ENCODE measurements at regions not wholly inside any gene's neighbourhood (a gene's known extent, or its start where the extent isn't known, plus 50 kb on each side); places are given as distances from the start of the nearest gene placed in this dataset.

GRCh38 chr5:86461169-86461956 is 156.4 kb upstream of the COX7C start:
- TF ChIP-seq CREB1 (IDR thresholded peaks at IDR 0.05; ENCODE audit: low read depth) (no peak), TCF12 (IDR thresholded peaks at IDR 0.05; ENCODE audit: low read depth) (no peak), EP300 (IDR thresholded peaks at IDR 0.05; ENCODE audit: borderline replicate concordance) (peak; percentile 42; the same call in 1 of the 2 replicates), REST (IDR thresholded peaks at IDR 0.05; ENCODE audit: low read depth) (no peak), USF1 (IDR thresholded peaks at IDR 0.05) (no peak), MAX (IDR thresholded peaks at IDR 0.05) (0 out of 2 replicates have a peak, but pooled peaks have one; percentile 15), NFIC (IDR thresholded peaks at IDR 0.05) (peak; percentile 78), ZBTB7A (IDR thresholded peaks at IDR 0.05; ENCODE audit: low read depth) (no peak), YY1 (IDR thresholded peaks at IDR 0.05; ENCODE audit: low read depth) (0 out of 2 replicates have a peak, but pooled peaks have one; percentile 13), FOXM1 (IDR thresholded peaks at IDR 0.05; ENCODE audit: borderline replicate concordance, low read depth) (0 out of 2 replicates have a peak, but pooled peaks have one; percentile 15), TAF1 (IDR thresholded peaks at IDR 0.05; ENCODE audit: low read depth) (no peak), EGR1 (IDR thresholded peaks at IDR 0.05) (no peak), TEAD4 (IDR thresholded peaks at IDR 0.05) (peak; percentile 46), RAD21 (IDR thresholded peaks at IDR 0.05; ENCODE audit: low read depth) (no peak), CEBPB (IDR thresholded peaks at IDR 0.05) (peak; percentile 25; the same call in 1 of the 2 replicates)

GRCh38 chr5:86463339-86463738 is 154.4 kb upstream of the COX7C start:
- no peak for TF ChIP-seq MAX (IDR thresholded peaks at IDR 0.05)
- no peak for TF ChIP-seq NFIC (IDR thresholded peaks at IDR 0.05)
- no peak for TF ChIP-seq CREB1 (IDR thresholded peaks at IDR 0.05; ENCODE audit: low read depth)
- no peak for TF ChIP-seq YY1 (IDR thresholded peaks at IDR 0.05; ENCODE audit: low read depth)
- TF ChIP-seq ZBTB7A (IDR thresholded peaks at IDR 0.05; ENCODE audit: low read depth) = no peak

- TF ChIP-seq NFIC (IDR thresholded peaks at IDR 0.05) = no peak
- no peak for TF ChIP-seq ZBTB7A (IDR thresholded peaks at IDR 0.05; ENCODE audit: low read depth)
- TF ChIP-seq MAX (IDR thresholded peaks at IDR 0.05) = no peak
- TF ChIP-seq CEBPB (IDR thresholded peaks at IDR 0.05) = no peak
- no peak for TF ChIP-seq YY1 (IDR thresholded peaks at IDR 0.05; ENCODE audit: low read depth)
- TF ChIP-seq TEAD4 (IDR thresholded peaks at IDR 0.05) = no peak
- TF ChIP-seq REST (IDR thresholded peaks at IDR 0.05; ENCODE audit: low read depth) = no peak
Measured at GRCh38 chr5:86465052-86465838, 152.5 kb upstream of the COX7C start.

- TF ChIP-seq RAD21 (IDR thresholded peaks at IDR 0.05; ENCODE audit: low read depth) = no peak
Measured at GRCh38 chr5:86482008-86482407, 135.7 kb upstream of the COX7C start.

GRCh38 chr5:86493777-86494176 is 124.0 kb upstream of the COX7C start:
- TF ChIP-seq TAF1 (IDR thresholded peaks at IDR 0.05; ENCODE audit: low read depth) (no peak), RAD21 (IDR thresholded peaks at IDR 0.05; ENCODE audit: low read depth) (no peak), TEAD4 (IDR thresholded peaks at IDR 0.05) (no peak), FOXM1 (IDR thresholded peaks at IDR 0.05; ENCODE audit: borderline replicate concordance, low read depth) (no peak), MAX (IDR thresholded peaks at IDR 0.05) (no peak), CEBPB (IDR thresholded peaks at IDR 0.05) (no peak), EGR1 (IDR thresholded peaks at IDR 0.05) (no peak), USF1 (IDR thresholded peaks at IDR 0.05) (no peak), CREB1 (IDR thresholded peaks at IDR 0.05; ENCODE audit: low read depth) (no peak), ZBTB7A (IDR thresholded peaks at IDR 0.05; ENCODE audit: low read depth) (no peak), REST (IDR thresholded peaks at IDR 0.05; ENCODE audit: low read depth) (no peak), NFIC (IDR thresholded peaks at IDR 0.05) (no peak), EP300 (IDR thresholded peaks at IDR 0.05; ENCODE audit: borderline replicate concordance) (no peak), TCF12 (IDR thresholded peaks at IDR 0.05; ENCODE audit: low read depth) (no peak), YY1 (IDR thresholded peaks at IDR 0.05; ENCODE audit: low read depth) (no peak)
